RWPE1 (cell line): ENCODE measurements at regions not wholly inside any gene's neighbourhood (a gene's known extent, or its start where the extent isn't known, plus 50 kb on each side); places are given as distances from the start of the nearest gene placed in this dataset.

Source experiments
- CTCF ChIA-PET: fragments of 350-600 bp; sonication (Branson Sonifier 250); formaldehyde crosslinking; extraction: SDS; loops from one replicate; lab custom pipeline; 2021; lab: Yijun Ruan, JAX
- POLR2A ChIA-PET: fragments of 400-600 bp; formaldehyde crosslinking; extraction: SDS; loops from one replicate; lab custom pipeline; 2020; ENCODE audit warnings: antibody characterized with exemption; ENCODE audit not compliant: low non-redundant PET; lab: Yijun Ruan, JAX
- DNase-seq: peaks from one replicate; pipeline ENCODE4 v3.0.0; 2012; ENCODE audit warnings: low spot score
- H3K27ac ChIP-seq: fragments of 450-650 bp; 2 replicates; pipeline ENCODE4 v1.5.1; 2017
- CTCF ChIP-seq: fragments of 450-650 bp; conservative IDR thresholded peaks from 2 replicates; pipeline ENCODE4 v1.5.1; 2017; ENCODE audit warnings: low read depth, mild to moderate bottlenecking

GRCh38 chr2:111626037-111626864, 257.7 kb downstream of the ANAPC1 start:
- peak overlapping the region; percentile 89 for H3K27ac ChIP-seq
- TF ChIP-seq CTCF = no peak
- DNase-seq = no peak
- ChIA-PET CTCF (interaction anchor here (0.6 kb wide), 1 partner anchor 1745 kb away, joined by 4 read pairs; no protein-coding TSS in a partner anchor), POLR2A (no interaction called here)

- no peak for TF ChIP-seq CTCF
- no peak for DNase-seq
- no peak overlapping the region for H3K27ac ChIP-seq
- ChIA-PET POLR2A (no interaction called here), CTCF (interaction anchor here (0.6 kb wide), 1 partner anchor 1744 kb away, joined by 4 read pairs; no protein-coding TSS in a partner anchor)
Measured at GRCh38 chr2:111626865-111627163, 257.2 kb downstream of the ANAPC1 start.

- DNase-seq = no peak
- POLR2A ChIA-PET = no interaction called here
- TF ChIP-seq CTCF = no peak
- H3K27ac ChIP-seq = no peak overlapping the region
- CTCF ChIA-PET = no interaction called here
Measured at GRCh38 chr2:111627256-111627655, 256.7 kb downstream of the ANAPC1 start.

GRCh38 chr2:111628221-111628620, 255.8 kb downstream of the ANAPC1 start:
- POLR2A ChIA-PET = no interaction called here
- CTCF ChIA-PET = no interaction called here
- DNase-seq = no peak

GRCh38 chr2:111629983-111630382, 254.0 kb downstream of the ANAPC1 start:
- H3K27ac ChIP-seq = no peak overlapping the region
- ChIA-PET POLR2A (no interaction called here), CTCF (no interaction called here)
- TF ChIP-seq CTCF = no peak
- DNase-seq = no peak

More at GRCh38 chr2:111628221-111628620, 255.8 kb downstream of the ANAPC1 start:
- no peak for TF ChIP-seq CTCF
- no peak overlapping the region for H3K27ac ChIP-seq

GRCh38 chr2:111632661-111633060, 251.3 kb downstream of the ANAPC1 start:
- ChIA-PET CTCF (interaction anchor here (0.6 to 0.7 kb wide), 3 partner anchors 13 to 455 kb away, joined by 3 to 4 read pairs (median 4); no protein-coding TSS in a partner anchor), POLR2A (no interaction called here)
- TF ChIP-seq CTCF = no peak
- H3K27ac ChIP-seq = no peak overlapping the region
- no peak for DNase-seq
